Endodermal cell (in vitro differentiated cells): ENCODE measurements at regions not wholly inside any gene's neighbourhood (a gene's known extent, or its start where the extent isn't known, plus 50 kb on each side); places are given as distances from the start of the nearest gene placed in this dataset.
A peak's percentile ranks its signal among the peaks of the same experiment; 100 is the strongest.

ENCODE experiments used
- DNase-seq: peaks from one replicate; pipeline ENCODE4 v3.0.0-alpha.2; 2017
- H3K27ac ChIP-seq: 2 replicates; pipeline ENCODE4 v1.5.1; 2013; ENCODE audit warnings: mild to moderate bottlenecking, low read depth, low read length, moderate library complexity
- H3K27me3 ChIP-seq: 2 replicates; pipeline ENCODE4 v1.6.1; 2013; ENCODE audit warnings: mild to moderate bottlenecking, low read length, moderate library complexity; ENCODE audit not compliant: insufficient read depth, control insufficient read depth, poor library complexity, severe bottlenecking
- H3K36me3 ChIP-seq: 2 replicates; pipeline ENCODE4 v1.7.0; 2013; ENCODE audit warnings: mild to moderate bottlenecking, low read length, moderate library complexity; ENCODE audit not compliant: control insufficient read depth, insufficient read depth
- H3K4me1 ChIP-seq: one replicate; pipeline ENCODE4 v1.7.0; 2013; ENCODE audit warnings: low read length; ENCODE audit not compliant: control insufficient read depth, insufficient read depth
- H3K4me3 ChIP-seq: 2 replicates; pipeline ENCODE4 v1.5.1; 2013; ENCODE audit warnings: mild to moderate bottlenecking, low read length, moderate library complexity
- H3K9ac ChIP-seq: 2 replicates; pipeline ENCODE4 v1.6.1; 2013; ENCODE audit warnings: mild to moderate bottlenecking, low read length, moderate library complexity; ENCODE audit not compliant: poor library complexity, severe bottlenecking; ENCODE audit errors: extremely low read depth
- H3K9me3 ChIP-seq: 2 replicates; pipeline ENCODE4 v1.6.1; 2013; ENCODE audit warnings: mild to moderate bottlenecking, low read length, moderate library complexity; ENCODE audit not compliant: control insufficient read depth
- H3K27ac Mint-ChIP-seq: 2 replicates; pipeline ENCODE4 v1.8.0; 2020; ENCODE audit warnings: mixed read lengths
- H3K27me3 Mint-ChIP-seq: 2 replicates; pipeline ENCODE4 v1.8.0; 2021; ENCODE audit warnings: mild to moderate bottlenecking, mixed read lengths; ENCODE audit not compliant: insufficient read depth
- H3K36me3 Mint-ChIP-seq: 2 replicates; pipeline ENCODE4 v1.8.0; 2020; ENCODE audit warnings: low read depth, mixed read lengths
- H3K4me1 Mint-ChIP-seq: 2 replicates; pipeline ENCODE4 v1.8.0; 2020; ENCODE audit warnings: mixed read lengths
- H3K4me3 Mint-ChIP-seq: 2 replicates; pipeline ENCODE4 v1.8.0; 2020; ENCODE audit warnings: mild to moderate bottlenecking, moderate library complexity, mixed read lengths
- H3K9me3 Mint-ChIP-seq: 2 replicates; pipeline ENCODE4 v1.8.0; 2020; ENCODE audit warnings: mild to moderate bottlenecking, mixed read lengths
- CTCF ChIP-seq: fragments of 200-600 bp; sonication (generic); conservative IDR thresholded peaks from 2 replicates; pipeline ENCODE4 v1.5.0; 2021; ENCODE audit warnings: antibody characterized with exemption, mild to moderate bottlenecking
- WGBS, 2 experiments: methylation state at CpG; one replicate each; pipeline versions ENCODE4 v1.1.5 to v1.1.7; 2013; ENCODE audit warnings: missing lambda C conversion rate in 2 of 2, mixed read lengths in 1 of 2; ENCODE audit not compliant: insufficient coverage in 1 of 2, insufficient read length in 1 of 2; 5-methylcytosine and 5-hydroxymethylcytosine counted together

- TF ChIP-seq CTCF, result no peak
- no peak overlapping the region for H3K27ac Mint-ChIP-seq
- Histone ChIP-seq H3K4me3 (peak overlapping the region; percentile 15), H3K27ac (no peak overlapping the region), H3K9ac (no peak overlapping the region), H3K36me3 (peaks cover under 1% of the 10 kb centered on the region), H3K27me3 (no peaks in the 10 kb centered on the region), H3K9me3 (peaks cover 40% of the 10 kb centered on the region), H3K4me1 (peaks cover 5% of the 10 kb centered on the region)
- peaks cover 4% of the 10 kb centered on the region for H3K36me3 Mint-ChIP-seq
- H3K4me3 Mint-ChIP-seq, result no peak overlapping the region
- H3K9me3 Mint-ChIP-seq, result peaks cover 28% of the 10 kb centered on the region
- H3K27me3 Mint-ChIP-seq, result no peaks in the 10 kb centered on the region
- DNase-seq, result no peak
- peaks cover 23% of the 10 kb centered on the region for H3K4me1 Mint-ChIP-seq
- WGBS, 2 experiments, result 96 to 98% methylated on average over 5 of the region's 5 CpGs
Measured at GRCh38 chr18:61690418-61691138, 202.2 kb downstream of the RNF152 start.

GRCh38 chr18:61687317-61687716 lies 205.5 kb downstream of the RNF152 start:
- Mint-ChIP-seq H3K36me3 (no peaks in the 10 kb centered on the region), H3K4me3 (no peak overlapping the region), H3K27me3 (no peaks in the 10 kb centered on the region), H3K27ac (no peak overlapping the region), H3K9me3 (peaks cover 15% of the 10 kb centered on the region), H3K4me1 (peaks cover 25% of the 10 kb centered on the region)
- no peak overlapping the region for H3K9ac ChIP-seq
- H3K4me1 ChIP-seq, result peaks cover 5% of the 10 kb centered on the region
- no peak overlapping the region for H3K27ac ChIP-seq
- no peak overlapping the region for H3K4me3 ChIP-seq
- WGBS, 2 experiments, result 94 to 95% methylated on average over 8 of the region's 8 CpGs
- no peak for DNase-seq
- TF ChIP-seq CTCF, result no peak
- H3K27me3 ChIP-seq, result no peaks in the 10 kb centered on the region
- H3K36me3 ChIP-seq, result peaks cover 5% of the 10 kb centered on the region
- peaks cover 38% of the 10 kb centered on the region for H3K9me3 ChIP-seq

- Histone ChIP-seq H3K9me3 (peaks cover 67% of the 10 kb centered on the region), H3K4me1 (no peaks in the 10 kb centered on the region), H3K36me3 (peaks cover 5% of the 10 kb centered on the region), H3K9ac (no peak overlapping the region), H3K27me3 (no peaks in the 10 kb centered on the region), H3K4me3 (no peak overlapping the region), H3K27ac (no peak overlapping the region)
- Mint-ChIP-seq H3K36me3 (peaks cover 7% of the 10 kb centered on the region), H3K27me3 (no peaks in the 10 kb centered on the region), H3K4me3 (no peak overlapping the region), H3K4me1 (peaks cover 18% of the 10 kb centered on the region), H3K27ac (no peak overlapping the region), H3K9me3 (peaks cover 31% of the 10 kb centered on the region)
- DNase-seq, result no peak
- WGBS, 2 experiments, result 89 to 92% methylated on average over 2 of the region's 2 CpGs
- TF ChIP-seq CTCF, result no peak
Measured at GRCh38 chr18:61683856-61684255, 209.0 kb downstream of the RNF152 start.
